A549 (cell line): ENCODE measurements at regions not wholly inside any gene's neighbourhood (a gene's known extent, or its start where the extent isn't known, plus 50 kb on each side); places are given as distances from the start of the nearest gene placed in this dataset.

Experiments used
- EHMT2 ChIP-seq: fragments of 200-600 bp; sonication (generic); IDR thresholded peaks from 2 replicates; pipeline ENCODE4 v1.6.1; 2016; ENCODE audit warnings: antibody characterized with exemption, low read depth, mild to moderate bottlenecking, moderate library complexity
- HDAC2 ChIP-seq: fragments of 200-600 bp; sonication (generic); IDR thresholded peaks from 2 replicates; pipeline ENCODE4 v1.6.1; 2016
- HOXA7 ChIP-seq: fragments of 250-450 bp; sonication (Bioruptor Pico); IDR thresholded peaks from 2 replicates; pipeline ENCODE4 v1.5.0; 2020; ENCODE audit warnings: mild to moderate bottlenecking, moderate library complexity
- NR3C1 ChIP-seq: fragments of >200 bp; sonication (Bioruptor Twin); formaldehyde crosslinking; IDR thresholded peaks from 3 replicates; pipeline ENCODE4 v1.6.1; 2017
- POLR2A ChIP-seq: IDR thresholded peaks from 2 replicates; pipeline ENCODE4 v1.6.1; 2012; ENCODE audit warnings: mild to moderate bottlenecking, low read length
- RFX5 ChIP-seq: fragments of 450-650 bp; IDR thresholded peaks from 2 replicates; pipeline ENCODE4 v1.7.1; 2014; ENCODE audit warnings: antibody characterized with exemption, mild to moderate bottlenecking, moderate library complexity
- SMC3 ChIP-seq: fragments of >200 bp; sonication (Bioruptor Twin); formaldehyde crosslinking; IDR thresholded peaks from 3 replicates; pipeline ENCODE4 v1.6.1; 2018; ENCODE audit warnings: inconsistent platforms
- TF ChIP-seq, protein P1 (sequence below): fragments of >200 bp; sonication (Bioruptor Twin); formaldehyde crosslinking; IDR thresholded peaks from 3 replicates; pipeline ENCODE4 v1.5.1; 2016
- TF ChIP-seq, protein P2 (sequence below): fragments of 200-600 bp; sonication (generic); IDR thresholded peaks from 2 replicates; pipeline ENCODE4 v1.6.1; 2016; ENCODE audit warnings: antibody characterized with exemption, mild to moderate bottlenecking, moderate library complexity

GRCh38 chr10:55051515-55051914 is 250.5 kb upstream of the PCDH15 start:
- TF ChIP-seq, protein P1, sequence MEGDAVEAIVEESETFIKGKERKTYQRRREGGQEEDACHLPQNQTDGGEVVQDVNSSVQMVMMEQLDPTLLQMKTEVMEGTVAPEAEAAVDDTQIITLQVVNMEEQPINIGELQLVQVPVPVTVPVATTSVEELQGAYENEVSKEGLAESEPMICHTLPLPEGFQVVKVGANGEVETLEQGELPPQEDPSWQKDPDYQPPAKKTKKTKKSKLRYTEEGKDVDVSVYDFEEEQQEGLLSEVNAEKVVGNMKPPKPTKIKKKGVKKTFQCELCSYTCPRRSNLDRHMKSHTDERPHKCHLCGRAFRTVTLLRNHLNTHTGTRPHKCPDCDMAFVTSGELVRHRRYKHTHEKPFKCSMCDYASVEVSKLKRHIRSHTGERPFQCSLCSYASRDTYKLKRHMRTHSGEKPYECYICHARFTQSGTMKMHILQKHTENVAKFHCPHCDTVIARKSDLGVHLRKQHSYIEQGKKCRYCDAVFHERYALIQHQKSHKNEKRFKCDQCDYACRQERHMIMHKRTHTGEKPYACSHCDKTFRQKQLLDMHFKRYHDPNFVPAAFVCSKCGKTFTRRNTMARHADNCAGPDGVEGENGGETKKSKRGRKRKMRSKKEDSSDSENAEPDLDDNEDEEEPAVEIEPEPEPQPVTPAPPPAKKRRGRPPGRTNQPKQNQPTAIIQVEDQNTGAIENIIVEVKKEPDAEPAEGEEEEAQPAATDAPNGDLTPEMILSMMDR, result no peak
- TF ChIP-seq NR3C1 (no peak), EHMT2 (no peak), SMC3 (no peak), HDAC2 (no peak), HOXA7 (CRISPR knock-in tag) (no peak), RFX5 (no peak), POLR2A (no peak)
- TF ChIP-seq, protein P2, sequence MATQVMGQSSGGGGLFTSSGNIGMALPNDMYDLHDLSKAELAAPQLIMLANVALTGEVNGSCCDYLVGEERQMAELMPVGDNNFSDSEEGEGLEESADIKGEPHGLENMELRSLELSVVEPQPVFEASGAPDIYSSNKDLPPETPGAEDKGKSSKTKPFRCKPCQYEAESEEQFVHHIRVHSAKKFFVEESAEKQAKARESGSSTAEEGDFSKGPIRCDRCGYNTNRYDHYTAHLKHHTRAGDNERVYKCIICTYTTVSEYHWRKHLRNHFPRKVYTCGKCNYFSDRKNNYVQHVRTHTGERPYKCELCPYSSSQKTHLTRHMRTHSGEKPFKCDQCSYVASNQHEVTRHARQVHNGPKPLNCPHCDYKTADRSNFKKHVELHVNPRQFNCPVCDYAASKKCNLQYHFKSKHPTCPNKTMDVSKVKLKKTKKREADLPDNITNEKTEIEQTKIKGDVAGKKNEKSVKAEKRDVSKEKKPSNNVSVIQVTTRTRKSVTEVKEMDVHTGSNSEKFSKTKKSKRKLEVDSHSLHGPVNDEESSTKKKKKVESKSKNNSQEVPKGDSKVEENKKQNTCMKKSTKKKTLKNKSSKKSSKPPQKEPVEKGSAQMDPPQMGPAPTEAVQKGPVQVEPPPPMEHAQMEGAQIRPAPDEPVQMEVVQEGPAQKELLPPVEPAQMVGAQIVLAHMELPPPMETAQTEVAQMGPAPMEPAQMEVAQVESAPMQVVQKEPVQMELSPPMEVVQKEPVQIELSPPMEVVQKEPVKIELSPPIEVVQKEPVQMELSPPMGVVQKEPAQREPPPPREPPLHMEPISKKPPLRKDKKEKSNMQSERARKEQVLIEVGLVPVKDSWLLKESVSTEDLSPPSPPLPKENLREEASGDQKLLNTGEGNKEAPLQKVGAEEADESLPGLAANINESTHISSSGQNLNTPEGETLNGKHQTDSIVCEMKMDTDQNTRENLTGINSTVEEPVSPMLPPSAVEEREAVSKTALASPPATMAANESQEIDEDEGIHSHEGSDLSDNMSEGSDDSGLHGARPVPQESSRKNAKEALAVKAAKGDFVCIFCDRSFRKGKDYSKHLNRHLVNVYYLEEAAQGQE, result no peak
